WTC11 (cell line): ENCODE measurements at regions not wholly inside any gene's neighbourhood (a gene's known extent, or its start where the extent isn't known, plus 50 kb on each side); places are given as distances from the start of the nearest gene placed in this dataset.

ENCODE experiments used
- ATAC-seq: fragments of 200-7000 bp; cut with Tn5 transposase; 2 replicates; pipeline ENCODE4 v1.10.0; 2021; ENCODE audit warnings: mild to moderate bottlenecking, moderate library complexity
- CTCF ChIA-PET: fragments of 300-600 bp; sonication (Branson Sonifier 250); formaldehyde crosslinking; loops from one replicate; lab custom pipeline; 2021; ENCODE audit warnings: antibody characterized with exemption; lab: Charles Lee
- POLR2A ChIA-PET: fragments of 350-600 bp; sonication (Branson Sonifier 250); formaldehyde crosslinking; loops from one replicate; lab custom pipeline; 2021; ENCODE audit warnings: antibody characterized with exemption; lab: Charles Lee
- DNase-seq: peaks from one replicate; pipeline ENCODE4 v3.0.0; 2021; ENCODE audit warnings: low spot score
- H3K27ac Mint-ChIP-seq: 2 replicates; pipeline ENCODE4 v1.8.0; 2021; ENCODE audit warnings: mixed read lengths
- H3K27me3 Mint-ChIP-seq: 2 replicates; pipeline ENCODE4 v1.8.0; 2021; ENCODE audit warnings: low read depth, mild to moderate bottlenecking, moderate library complexity, mixed read lengths
- H3K36me3 Mint-ChIP-seq: 2 replicates; pipeline ENCODE4 v1.8.0; 2021; ENCODE audit warnings: mixed read lengths
- H3K4me1 Mint-ChIP-seq: 2 replicates; pipeline ENCODE4 v1.8.0; 2022; ENCODE audit warnings: mixed read lengths
- H3K4me3 Mint-ChIP-seq: 2 replicates; pipeline ENCODE4 v1.8.0; 2021; ENCODE audit warnings: mild to moderate bottlenecking, moderate library complexity, mixed read lengths
- H3K9me3 Mint-ChIP-seq: 2 replicates; pipeline ENCODE4 v1.8.0; 2021; ENCODE audit warnings: mixed read lengths
- AR ChIP-seq: fragments of 250-450 bp; sonication (Bioruptor Pico); IDR thresholded peaks from 2 replicates; pipeline ENCODE4 v1.9.0; 2021; ENCODE audit warnings: mild to moderate bottlenecking
- ATF1 ChIP-seq: sonication (generic); formaldehyde crosslinking; IDR thresholded peaks from 2 replicates; pipeline ENCODE4 v1.8.1; 2023; ENCODE audit warnings: mild to moderate bottlenecking, moderate library complexity, missing genetic modification reagents
- CDX4 ChIP-seq: fragments of 250-450 bp; sonication (Bioruptor Pico); IDR thresholded peaks from 2 replicates; pipeline ENCODE4 v1.9.0; 2021; ENCODE audit warnings: moderate library complexity, mild to moderate bottlenecking, inconsistent platforms, borderline replicate concordance
- CREB1 ChIP-seq: sonication (generic); formaldehyde crosslinking; IDR thresholded peaks from 2 replicates; pipeline ENCODE4 v1.8.0; 2023; ENCODE audit warnings: mild to moderate bottlenecking, missing genetic modification reagents
- E2F5 ChIP-seq: sonication (generic); formaldehyde crosslinking; IDR thresholded peaks from 2 replicates; pipeline ENCODE4 v1.8.1; 2022; ENCODE audit warnings: mild to moderate bottlenecking, moderate library complexity, missing genetic modification reagents
- EMX1 ChIP-seq: fragments of 250-450 bp; sonication (Bioruptor Pico); IDR thresholded peaks from 2 replicates; pipeline ENCODE4 v1.8.0; 2021; ENCODE audit warnings: mild to moderate bottlenecking
- ERG ChIP-seq: fragments of 250-450 bp; sonication (Bioruptor Pico); IDR thresholded peaks from 2 replicates; pipeline ENCODE4 v1.8.0; 2021; ENCODE audit warnings: mild to moderate bottlenecking
- FOXK1 ChIP-seq: sonication (generic); formaldehyde crosslinking; IDR thresholded peaks from 2 replicates; pipeline ENCODE4 v1.8.0; 2022; ENCODE audit warnings: mild to moderate bottlenecking, moderate library complexity, missing genetic modification reagents
- FOXP4 ChIP-seq: sonication (generic); formaldehyde crosslinking; IDR thresholded peaks from 2 replicates; pipeline ENCODE4 v1.8.0; 2022; ENCODE audit warnings: mild to moderate bottlenecking, missing genetic modification reagents
- GRHL2 ChIP-seq: fragments of 250-450 bp; sonication (Bioruptor Pico); IDR thresholded peaks from 2 replicates; pipeline ENCODE4 v1.8.0; 2022; ENCODE audit warnings: mild to moderate bottlenecking, moderate library complexity; ENCODE audit not compliant: insufficient replicate concordance, severe bottlenecking
- HMGXB4 ChIP-seq: sonication (generic); formaldehyde crosslinking; IDR thresholded peaks from 2 replicates; pipeline ENCODE4 v1.8.1; 2023; ENCODE audit warnings: mild to moderate bottlenecking, moderate library complexity, missing genetic modification reagents
- MLX ChIP-seq: sonication (generic); formaldehyde crosslinking; IDR thresholded peaks from 2 replicates; pipeline ENCODE4 v1.8.1; 2023; ENCODE audit warnings: mild to moderate bottlenecking, missing genetic modification reagents, moderate library complexity
- STAT6 ChIP-seq: sonication (generic); formaldehyde crosslinking; conservative IDR thresholded peaks from 2 replicates; pipeline ENCODE4 v1.8.1; 2023; ENCODE audit warnings: mild to moderate bottlenecking, low read depth, missing genetic modification reagents, moderate library complexity
- TEAD4 ChIP-seq: sonication (generic); formaldehyde crosslinking; IDR thresholded peaks from 2 replicates; pipeline ENCODE4 v1.8.0; 2022; ENCODE audit warnings: mild to moderate bottlenecking, missing genetic modification reagents
- ZBTB43 ChIP-seq: sonication (generic); formaldehyde crosslinking; IDR thresholded peaks from 2 replicates; pipeline ENCODE4 v1.8.1; 2023; ENCODE audit warnings: mild to moderate bottlenecking, missing genetic modification reagents
- ZNF121 ChIP-seq: sonication (generic); formaldehyde crosslinking; IDR thresholded peaks from 2 replicates; pipeline ENCODE4 v1.8.0; 2023; ENCODE audit warnings: missing genetic modification reagents
- ZNF396 ChIP-seq: fragments of 250-450 bp; sonication (Bioruptor Pico); IDR thresholded peaks from 2 replicates; pipeline ENCODE4 v1.8.0; 2021; ENCODE audit warnings: mild to moderate bottlenecking, moderate library complexity, borderline replicate concordance
- ZNF416 ChIP-seq: fragments of 250-450 bp; sonication (Bioruptor Pico); IDR thresholded peaks from 2 replicates; pipeline ENCODE4 v1.9.0; 2021; ENCODE audit warnings: mild to moderate bottlenecking, inconsistent platforms
- ZNF532 ChIP-seq: fragments of 250-450 bp; sonication (Bioruptor Pico); IDR thresholded peaks from 2 replicates; pipeline ENCODE4 v1.9.0; 2021; ENCODE audit warnings: mild to moderate bottlenecking, borderline replicate concordance

GRCh38 chrX:36868592-36868991 lies 139.6 kb upstream of the FAM47C start:
- ChIA-PET POLR2A (no interaction called here), CTCF (no interaction called here)
- no peaks in the 10 kb centered on the region for H3K4me1 Mint-ChIP-seq
- no peaks in the 10 kb centered on the region for H3K36me3 Mint-ChIP-seq
- H3K27ac Mint-ChIP-seq = no peak overlapping the region
- no peaks in the 10 kb centered on the region; the same call in 1 of the 2 replicates for H3K27me3 Mint-ChIP-seq
- no peak overlapping the region for H3K4me3 Mint-ChIP-seq
- DNase-seq = no peak
- TF ChIP-seq FOXK1 (CRISPR knock-in tag) (no peak), FOXP4 (CRISPR knock-in tag) (no peak), ZNF121 (CRISPR knock-in tag) (no peak), ZNF416 (CRISPR knock-in tag) (no peak), TEAD4 (no peak), HMGXB4 (CRISPR knock-in tag) (no peak), EMX1 (CRISPR knock-in tag) (no peak), E2F5 (CRISPR knock-in tag) (no peak), MLX (no peak), STAT6 (no peak), ZNF532 (no peak), CDX4 (CRISPR knock-in tag) (no peak), AR (CRISPR knock-in tag) (no peak), CREB1 (CRISPR knock-in tag) (no peak), ZNF396 (CRISPR knock-in tag) (no peak), ATF1 (CRISPR knock-in tag) (no peak), ERG (CRISPR knock-in tag) (no peak), GRHL2 (no peak), ZBTB43 (no peak)
- TF ChIP-seq, all 79 proteins: peak for 0
- no peak for ATAC-seq
- H3K9me3 Mint-ChIP-seq = no peaks in the 10 kb centered on the region
